Neutrophil (primary cell): ENCODE measurements at regions not wholly inside any gene's neighbourhood (a gene's known extent, or its start where the extent isn't known, plus 50 kb on each side); places are given as distances from the start of the nearest gene placed in this dataset.

ENCODE experiments used
- H3K27ac ChIP-seq: fragments of 200-600 bp; sonication (generic); 2 replicates; pipeline ENCODE4 v1.5.1; 2016; ENCODE audit warnings: mild to moderate bottlenecking, moderate library complexity
- H3K27me3 ChIP-seq: fragments of 200-600 bp; sonication (generic); 2 replicates; pipeline ENCODE4 v1.6.0; 2016; ENCODE audit warnings: mild to moderate bottlenecking
- H3K36me3 ChIP-seq: fragments of 200-600 bp; sonication (generic); 2 replicates; pipeline ENCODE4 v1.5.1; 2017
- H3K4me1 ChIP-seq, 2 experiments: fragments of 200-600 bp in 1 of 2; sonication (generic) in 1 of 2; 1 replicate in 1 of 2; 2 replicates in 1 of 2; pipeline versions ENCODE4 v1.5.1 to v1.6.1; 2013 to 2016; ENCODE audit warnings: low read depth in 1 of 2, low read length in 1 of 2, mild to moderate bottlenecking in 1 of 2, moderate library complexity in 1 of 2; ENCODE audit not compliant: control insufficient read depth in 1 of 2, insufficient read depth in 1 of 2
- H3K4me3 ChIP-seq, 2 experiments: fragments of 200-600 bp in 1 of 2; sonication (generic) in 1 of 2; 1 replicate in 1 of 2; 2 replicates in 1 of 2; pipeline ENCODE4 v1.5.1; 2013 to 2016; ENCODE audit warnings: low read depth in 1 of 2, low read length in 1 of 2, mild to moderate bottlenecking in 1 of 2, moderate library complexity in 1 of 2
- H3K9me3 ChIP-seq: fragments of 200-600 bp; sonication (generic); 2 replicates; pipeline ENCODE4 v1.5.1; 2016
- TF ChIP-seq, protein P1 (sequence below): fragments of 200-600 bp; sonication (generic); IDR thresholded peaks from 2 replicates; pipeline ENCODE4 v1.5.1; 2016; ENCODE audit warnings: antibody characterized with exemption

- Histone ChIP-seq H3K36me3 (no peaks in the 10 kb centered on the region), H3K4me1 (no peaks in the 10 kb centered on the region), H3K4me3 (no peak overlapping the region), H3K27ac (no peak overlapping the region), H3K9me3 (no peaks in the 10 kb centered on the region), H3K27me3 (peaks cover 89% of the 10 kb centered on the region)
- TF ChIP-seq, protein P1, sequence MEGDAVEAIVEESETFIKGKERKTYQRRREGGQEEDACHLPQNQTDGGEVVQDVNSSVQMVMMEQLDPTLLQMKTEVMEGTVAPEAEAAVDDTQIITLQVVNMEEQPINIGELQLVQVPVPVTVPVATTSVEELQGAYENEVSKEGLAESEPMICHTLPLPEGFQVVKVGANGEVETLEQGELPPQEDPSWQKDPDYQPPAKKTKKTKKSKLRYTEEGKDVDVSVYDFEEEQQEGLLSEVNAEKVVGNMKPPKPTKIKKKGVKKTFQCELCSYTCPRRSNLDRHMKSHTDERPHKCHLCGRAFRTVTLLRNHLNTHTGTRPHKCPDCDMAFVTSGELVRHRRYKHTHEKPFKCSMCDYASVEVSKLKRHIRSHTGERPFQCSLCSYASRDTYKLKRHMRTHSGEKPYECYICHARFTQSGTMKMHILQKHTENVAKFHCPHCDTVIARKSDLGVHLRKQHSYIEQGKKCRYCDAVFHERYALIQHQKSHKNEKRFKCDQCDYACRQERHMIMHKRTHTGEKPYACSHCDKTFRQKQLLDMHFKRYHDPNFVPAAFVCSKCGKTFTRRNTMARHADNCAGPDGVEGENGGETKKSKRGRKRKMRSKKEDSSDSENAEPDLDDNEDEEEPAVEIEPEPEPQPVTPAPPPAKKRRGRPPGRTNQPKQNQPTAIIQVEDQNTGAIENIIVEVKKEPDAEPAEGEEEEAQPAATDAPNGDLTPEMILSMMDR, result no peak
Measured at GRCh38 chr4:1509366-1509765, 103.1 kb upstream of the NKX1-1 start.

DNA sequence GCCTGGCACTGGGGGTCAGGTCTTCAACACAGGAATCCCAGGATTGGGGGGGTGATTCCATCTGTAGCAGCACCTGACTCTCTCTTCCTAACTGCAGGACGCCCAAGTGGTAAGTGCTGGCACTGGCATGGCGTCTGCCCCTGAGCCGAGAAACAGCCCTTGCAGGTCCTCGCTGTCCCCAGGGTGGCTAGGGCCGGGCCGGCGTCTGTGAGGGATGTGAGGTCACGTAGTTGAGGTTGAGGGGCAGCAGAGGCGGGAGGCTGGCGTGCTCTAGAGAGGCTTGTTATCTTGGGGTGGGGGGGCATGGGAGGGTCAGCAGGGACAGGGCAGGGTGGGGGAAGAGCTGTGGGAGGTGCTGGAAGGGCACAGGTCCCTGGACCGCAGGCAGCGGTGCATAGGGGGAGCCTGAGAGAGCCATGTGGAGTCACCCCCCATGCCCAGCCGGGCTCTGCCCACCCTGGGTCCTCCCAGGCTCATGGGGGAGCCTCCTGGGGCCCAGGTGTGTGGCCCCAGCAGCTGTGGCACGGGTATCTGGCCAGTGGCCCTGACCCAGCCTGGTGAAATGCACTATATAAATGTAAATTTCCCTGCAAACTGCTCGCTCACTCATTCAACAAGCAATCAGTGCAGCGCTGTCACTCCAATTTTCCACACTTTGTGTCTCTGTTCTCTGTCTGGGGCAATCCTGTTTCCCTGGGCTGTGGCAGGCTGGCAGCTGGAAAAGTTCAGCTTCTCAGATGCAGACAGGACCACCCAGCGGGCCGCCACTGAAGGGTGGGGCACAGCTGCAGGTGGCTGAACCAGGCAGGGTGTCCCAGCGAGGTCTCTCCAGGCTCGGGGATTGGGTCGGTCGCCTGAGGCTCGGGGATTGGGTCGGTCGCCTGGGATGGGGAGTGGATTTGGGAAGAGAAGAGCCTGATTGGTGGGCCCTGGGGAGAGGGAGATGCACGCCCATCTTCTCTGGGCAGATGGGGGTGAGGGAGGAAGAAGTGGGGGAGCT lies 102.2 kb upstream of the NKX1-1 start:
- H3K9me3 ChIP-seq, result no peaks in the 10 kb centered on the region
- TF ChIP-seq, protein P1, result no peak
- peaks cover 80% of the 10 kb centered on the region for H3K27me3 ChIP-seq
- no peak overlapping the region for H3K4me3 ChIP-seq
- no peak overlapping the region for H3K27ac ChIP-seq
- no peaks in the 10 kb centered on the region for H3K36me3 ChIP-seq
- H3K4me1 ChIP-seq, result no peaks in the 10 kb centered on the region

GRCh38 chr4:1506956-1507721 lies 100.9 kb upstream of the NKX1-1 start:
- Histone ChIP-seq H3K27me3 (peaks cover 67% of the 10 kb centered on the region), H3K9me3 (no peaks in the 10 kb centered on the region), H3K4me3 (no peak overlapping the region), H3K27ac (no peak overlapping the region), H3K36me3 (no peaks in the 10 kb centered on the region), H3K4me1 (no peaks in the 10 kb centered on the region)
- TF ChIP-seq, protein P1, result no peak

DNA sequence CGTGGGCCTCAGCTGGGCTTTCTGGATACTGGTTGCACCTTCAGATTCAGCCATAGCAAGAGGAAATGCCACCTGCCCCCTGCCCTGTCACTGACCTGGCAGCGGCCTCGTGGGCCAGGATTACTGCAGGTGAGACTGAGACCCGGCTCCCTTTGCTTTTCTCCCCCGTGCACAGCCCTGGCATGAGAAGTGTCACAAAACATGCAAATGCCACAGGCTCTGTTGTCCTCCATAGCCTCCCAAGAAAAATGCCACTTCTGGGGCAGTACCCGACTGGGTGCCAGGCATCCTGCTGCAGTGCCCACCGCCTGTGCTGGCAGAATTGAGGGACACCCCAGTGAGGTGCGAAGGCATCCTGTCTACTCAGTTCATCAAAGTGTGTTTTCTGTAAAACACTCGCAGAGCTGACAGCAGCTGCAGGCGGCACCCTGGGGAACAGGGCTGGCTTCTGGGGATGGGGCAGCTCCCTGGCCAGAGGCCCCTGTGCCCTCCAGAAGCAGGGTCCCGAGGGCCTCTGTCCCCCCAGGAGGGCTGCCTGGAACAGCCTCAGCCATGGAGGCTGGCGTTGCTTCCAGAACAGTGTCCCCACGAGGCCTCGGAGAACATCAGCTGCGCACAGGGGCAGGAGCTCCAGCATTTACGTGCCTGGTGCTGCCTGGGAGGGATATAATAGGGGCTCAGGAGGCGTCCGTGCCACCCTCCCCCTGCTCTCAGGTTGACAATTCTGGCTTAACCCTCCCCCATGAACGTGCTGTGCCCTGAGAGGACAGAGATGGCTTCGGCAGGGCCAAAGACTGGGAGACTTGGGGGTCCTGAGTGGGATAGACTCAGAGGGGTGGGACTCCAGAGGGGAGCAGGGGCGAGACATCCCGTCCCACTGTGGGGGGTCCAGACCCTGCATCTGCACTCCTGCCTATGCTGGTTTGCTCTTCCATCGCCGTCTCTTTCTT lies 99.5 kb upstream of the NKX1-1 start:
- Histone ChIP-seq H3K27me3 (peaks cover 53% of the 10 kb centered on the region), H3K4me1 (no peaks in the 10 kb centered on the region), H3K9me3 (no peaks in the 10 kb centered on the region), H3K27ac (no peak overlapping the region), H3K36me3 (no peaks in the 10 kb centered on the region), H3K4me3 (no peak overlapping the region)
- TF ChIP-seq, protein P1, result no peak
